CD4-positive, alpha-beta T cell (primary cell): ENCODE measurements at regions not wholly inside any gene's neighbourhood (a gene's known extent, or its start where the extent isn't known, plus 50 kb on each side); places are given as distances from the start of the nearest gene placed in this dataset.

Source experiments
- ATAC-seq: fragments of 200-7000 bp; cut with Tn5 transposase; one replicate; pipeline ENCODE4 v1.10.0; 2022; ENCODE audit warnings: mild to moderate bottlenecking; ENCODE audit not compliant: poor library complexity
- CTCF ChIA-PET: fragments of 350-600 bp; sonication (Branson Sonifier 250); formaldehyde crosslinking; loops from one replicate; lab custom pipeline; 2021; ENCODE audit warnings: antibody characterized with exemption, inconsistent platforms; lab: Charles Lee
- POLR2A ChIA-PET: fragments of 350-600 bp; sonication (Branson Sonifier 250); formaldehyde crosslinking; loops from one replicate; lab custom pipeline; 2021; ENCODE audit warnings: antibody characterized with exemption, inconsistent platforms; lab: Charles Lee
- DNase-seq, 14 experiments: peaks; one replicate each; pipeline ENCODE4 v3.0.0-alpha.2; 2013 to 2020; ENCODE audit warnings: mixed read lengths in 2 of 14
- H3K27ac ChIP-seq, 2 donors: one replicate each; pipeline versions ENCODE4 v1.5.1 to v1.7.0; 2013; ENCODE audit warnings: low read length in 2 of 2, low read depth in 1 of 2, mild to moderate bottlenecking in 1 of 2
- H3K27me3 ChIP-seq, 2 experiments: 1 replicate in 1 of 2; 2 replicates in 1 of 2; pipeline versions ENCODE4 v1.6.1 to v1.7.0; 2013; ENCODE audit warnings: low read length in 2 of 2, control low read depth in 1 of 2, mild to moderate bottlenecking in 1 of 2, moderate library complexity in 1 of 2; ENCODE audit not compliant: insufficient read depth in 2 of 2, control insufficient read depth in 1 of 2
- H3K36me3 ChIP-seq: one replicate; pipeline ENCODE4 v1.6.1; 2013; ENCODE audit warnings: low read length, control low read depth; ENCODE audit not compliant: insufficient read depth
- H3K4me1 ChIP-seq: one replicate; pipeline ENCODE4 v1.6.1; 2013; ENCODE audit warnings: low read length, control low read depth; ENCODE audit not compliant: insufficient read depth
- H3K4me3 ChIP-seq: one replicate; pipeline ENCODE4 v1.5.1; 2013; ENCODE audit warnings: mild to moderate bottlenecking, low read length, moderate library complexity
- H3K9me3 ChIP-seq, 2 experiments: 1 replicate in 1 of 2; 2 replicates in 1 of 2; pipeline versions ENCODE4 v1.6.1 to v1.7.0; 2013; ENCODE audit warnings: low read length in 2 of 2, mild to moderate bottlenecking in 2 of 2, control low read depth in 1 of 2, moderate library complexity in 1 of 2; ENCODE audit not compliant: control insufficient read depth in 1 of 2, insufficient read depth in 1 of 2
- H3K27ac Mint-ChIP-seq: one replicate; pipeline ENCODE4 v1.8.0; 2020; ENCODE audit warnings: mixed read lengths
- H3K27me3 Mint-ChIP-seq: one replicate; pipeline ENCODE4 v1.8.0; 2021; ENCODE audit warnings: mixed read lengths
- H3K36me3 Mint-ChIP-seq: one replicate; pipeline ENCODE4 v1.8.0; 2021; ENCODE audit warnings: low read depth, mixed read lengths
- H3K4me1 Mint-ChIP-seq: one replicate; pipeline ENCODE4 v1.8.0; 2021; ENCODE audit warnings: low read depth, mixed read lengths
- H3K4me3 Mint-ChIP-seq: one replicate; pipeline ENCODE4 v1.8.0; 2020; ENCODE audit warnings: mild to moderate bottlenecking, mixed read lengths
- H3K9me3 Mint-ChIP-seq: one replicate; pipeline ENCODE4 v1.8.0; 2020; ENCODE audit warnings: mixed read lengths
- CTCF ChIP-seq: fragments of 200-600 bp; IDR thresholded peaks from one replicate; pipeline ENCODE4 v1.8.0; 2022; ENCODE audit warnings: antibody characterized with exemption, mild to moderate bottlenecking
- intact Hi-C, 2 experiments: fragments of 100-400 bp; cut with DNase I in 1 of 2; cut with micrococcal nuclease in 1 of 2; formaldehyde crosslinking; loops; one replicate each; pipeline versions ENCODE4 v1.15.1 to v1.9.0; 2023 to 2025; cut with DNase I, micrococcal nuclease

- Mint-ChIP-seq H3K36me3 (no peaks in the 10 kb centered on the region), H3K27ac (no peak overlapping the region), H3K4me3 (no peak overlapping the region), H3K27me3 (no peaks in the 10 kb centered on the region), H3K9me3 (no peaks in the 10 kb centered on the region), H3K4me1 (no peaks in the 10 kb centered on the region)
- no peaks in the 10 kb centered on the region for H3K36me3 ChIP-seq
- H3K4me3 ChIP-seq: no peak overlapping the region
- ChIA-PET POLR2A (no interaction called here), CTCF (no interaction called here)
- no peak for ATAC-seq
- intact Hi-C loops: no loop called here
- H3K4me1 ChIP-seq: no peaks in the 10 kb centered on the region
- no peaks in the 10 kb centered on the region for H3K9me3 ChIP-seq
- no peak overlapping the region for H3K27ac ChIP-seq
- TF ChIP-seq CTCF: no peak
- no peaks in the 10 kb centered on the region for H3K27me3 ChIP-seq
- DNase-seq: no peak
Measured at GRCh38 chr12:24023081-24023480, 73.6 kb upstream of the SOX5 start.

- H3K4me1 ChIP-seq: no peaks in the 10 kb centered on the region
- no peaks in the 10 kb centered on the region for H3K4me1 Mint-ChIP-seq
- H3K27ac ChIP-seq: no peak overlapping the region
- DNase-seq: no peak
- POLR2A ChIA-PET: no interaction called here
- H3K27me3 ChIP-seq: no peaks in the 10 kb centered on the region
- no peak overlapping the region for H3K4me3 Mint-ChIP-seq
- no peak overlapping the region for H3K27ac Mint-ChIP-seq
- no peak for TF ChIP-seq CTCF
- no peak overlapping the region for H3K4me3 ChIP-seq
- CTCF ChIA-PET: no interaction called here
- H3K9me3 Mint-ChIP-seq: peaks cover 4% of the 10 kb centered on the region
- H3K9me3 ChIP-seq: no peaks in the 10 kb centered on the region
- H3K27me3 Mint-ChIP-seq: no peaks in the 10 kb centered on the region
- intact Hi-C loops: no loop called here
- no peak for ATAC-seq
- H3K36me3 Mint-ChIP-seq: no peaks in the 10 kb centered on the region
- no peaks in the 10 kb centered on the region for H3K36me3 ChIP-seq
Measured at GRCh38 chr12:24021164-24021502, 71.7 kb upstream of the SOX5 start.

- intact Hi-C loops: no loop called here
- TF ChIP-seq CTCF: no peak
- no peaks in the 10 kb centered on the region for H3K27me3 ChIP-seq
- H3K4me3 Mint-ChIP-seq: no peak overlapping the region
- H3K36me3 Mint-ChIP-seq: no peaks in the 10 kb centered on the region
- no peaks in the 10 kb centered on the region for H3K9me3 ChIP-seq
- peaks cover 4% of the 10 kb centered on the region for H3K9me3 Mint-ChIP-seq
- H3K4me3 ChIP-seq: no peak overlapping the region
- H3K4me1 ChIP-seq: no peaks in the 10 kb centered on the region
- H3K27ac ChIP-seq: no peak overlapping the region
- DNase-seq (no peak), ATAC-seq (no peak)
- H3K27ac Mint-ChIP-seq: no peak overlapping the region
- H3K4me1 Mint-ChIP-seq: no peaks in the 10 kb centered on the region
- no peaks in the 10 kb centered on the region for H3K27me3 Mint-ChIP-seq
- no peaks in the 10 kb centered on the region for H3K36me3 ChIP-seq
- ChIA-PET CTCF (interaction anchor here (1.2 kb wide), 1 partner anchor 72 kb away, joined by 3 read pairs; no protein-coding TSS in a partner anchor), POLR2A (no interaction called here)
Measured at GRCh38 chr12:24020397-24021163, 71.1 kb upstream of the SOX5 start.
